ENCODE measurements at regions not wholly inside any gene's neighbourhood (a gene's known extent, or its start where the extent isn't known, plus 50 kb on each side); places are given as distances from the start of the nearest gene placed in this dataset.

GRCh38 chr3:6262010-6262409, 598.9 kb upstream of the GRM7 start:
- TF ChIP-seq POLR2A (IDR thresholded peaks at IDR 0.05) (no peak), CTCF (IDR thresholded peaks at IDR 0.05) (no peak)

All from Peyer's patch (tissue), 4 donors.